ENCODE measurements at regions not wholly inside any gene's neighbourhood (a gene's known extent, or its start where the extent isn't known, plus 50 kb on each side); places are given as distances from the start of the nearest gene placed in this dataset.

GRCh38 chr5:159469496-159470372, 139.4 kb upstream of the IL12B start:
- no peak for TF ChIP-seq PBX3 (IDR thresholded peaks at IDR 0.05; ENCODE audit: insufficient replicate concordance, low read depth, low read length)
- TF ChIP-seq SMAD1 (IDR thresholded peaks at IDR 0.05; ENCODE audit: low read depth, partially characterized antibody), result no peak
- no peak for TF ChIP-seq MAX (IDR thresholded peaks at IDR 0.05; ENCODE audit: low read depth, low read length)
- TF ChIP-seq CBX3 (IDR thresholded peaks at IDR 0.05; ENCODE audit: borderline replicate concordance, low read depth), result no peak
- no peak for TF ChIP-seq ZNF207 (IDR thresholded peaks at IDR 0.05; ENCODE audit: borderline replicate concordance)
- no peak for TF ChIP-seq NR2C1 (IDR thresholded peaks at IDR 0.05)
- no peak for TF ChIP-seq CTCF (IDR thresholded peaks at IDR 0.05 in 2 of 3, conservative IDR thresholded peaks at IDR 0.05 in 1 of 3; ENCODE audit: control insufficient read depth in 2 of 3, extremely low read depth in 1 of 3, insufficient read depth in 1 of 3, low read depth in 3 of 3, low read length in 3 of 3)
- TF ChIP-seq CBX5 (IDR thresholded peaks at IDR 0.05; ENCODE audit: low read depth), result no peak
- no peak for TF ChIP-seq EGR1 (IDR thresholded peaks at IDR 0.05; ENCODE audit: borderline replicate concordance in 1 of 2, low read depth in 2 of 2, low read length in 2 of 2)

Measured in GM12878 (cell line).